ENCODE measurements at regions not wholly inside any gene's neighbourhood (a gene's known extent, or its start where the extent isn't known, plus 50 kb on each side); places are given as distances from the start of the nearest gene placed in this dataset.

- TF ChIP-seq HMG20A (CRISPR knock-in tag; IDR thresholded peaks at IDR 0.05; ENCODE audit: borderline replicate concordance) (no peak), HNF4A (CRISPR knock-in tag; IDR thresholded peaks at IDR 0.05) (no peak), SALL1 (CRISPR knock-in tag; IDR thresholded peaks at IDR 0.05) (no peak), TEAD2 (CRISPR knock-in tag; IDR thresholded peaks at IDR 0.05) (no peak), ATF2 (CRISPR knock-in tag; IDR thresholded peaks at IDR 0.05) (no peak), SIX4 (CRISPR knock-in tag; IDR thresholded peaks at IDR 0.05) (no peak), POLR2AphosphoS5 (IDR thresholded peaks at IDR 0.05; ENCODE audit: low read depth, low read length) (no peak), NR0B2 (CRISPR knock-in tag; IDR thresholded peaks at IDR 0.05) (no peak), HIC2 (CRISPR knock-in tag; IDR thresholded peaks at IDR 0.05; ENCODE audit: low read depth) (no peak), EED (CRISPR knock-in tag; IDR thresholded peaks at IDR 0.05) (no peak), GLI4 (CRISPR knock-in tag; IDR thresholded peaks at IDR 0.05; ENCODE audit: borderline replicate concordance) (no peak), TP53 (CRISPR knock-in tag; conservative IDR thresholded peaks at IDR 0.05) (no peak), UBTF (CRISPR knock-in tag; IDR thresholded peaks at IDR 0.05) (no peak)
- Histone ChIP-seq H3K4me1 (ENCODE audit: insufficient read depth, low read length) (peaks cover 9% of the 10 kb centered on the region), H4K20me1 (ENCODE audit: insufficient read depth, low read length) (no peaks in the 10 kb centered on the region), H3K27me3 (ENCODE audit: control insufficient read depth in 1 of 2, insufficient read depth in 2 of 2, low read length in 2 of 2) (no peaks in the 10 kb centered on the region), H3K79me2 (ENCODE audit: insufficient read depth, low read length) (no peaks in the 10 kb centered on the region), H3K9me3 (ENCODE audit: low read length) (no peaks in the 10 kb centered on the region), H3K4me3 (replicated peaks in 1 of 3; ENCODE audit: insufficient read depth in 1 of 3, low read depth in 2 of 3, low read length in 3 of 3) (no peak overlapping the region), H2AFZ (ENCODE audit: low read length) (no peak overlapping the region), H3K4me2 (ENCODE audit: low read depth, low read length) (no peak overlapping the region), H3K9ac (ENCODE audit: insufficient read depth, low read depth, low read length) (no peak overlapping the region), H3K36me3 (replicated peaks in 1 of 2; ENCODE audit: control insufficient read depth in 1 of 2, insufficient read depth in 2 of 2, low read length in 2 of 2) (no peaks in the 10 kb centered on the region), H3K27ac (ENCODE audit: extremely low read length, insufficient read depth, low read length) (no peak overlapping the region)
- intact Hi-C loops (cut with micrococcal nuclease; ENCODE audit: unreplicated experiment), result no loop called here
- WGBS (ENCODE audit: low lambda C conversion rate), result 87% methylated on average over 7 of the region's 7 CpGs
- DNase-seq (ENCODE audit: low spot score) (no peak), FAIRE-seq (no peak), ATAC-seq (no peak)
- POLR2A ChIA-PET, result no interaction called here
- no TSS peak for BruUV-seq (replicated peaks)
- in situ Hi-C loops (cut with HindIII; ENCODE audit: extremely low pct_ligation_motif_present, low pct_unique_long_range_greater_than_20kb), result no loop called here
- CTCF ChIA-PET (ENCODE audit: low intra/inter-chr PET ratio, low total read pairs), result no interaction called here
Measured at GRCh38 chr7:81162771-81163525, 244.1 kb upstream of the SEMA3C start.

Measured in HepG2 (cell line).